Motor neuron (in vitro differentiated cells): ENCODE measurements at regions not wholly inside any gene's neighbourhood (a gene's known extent, or its start where the extent isn't known, plus 50 kb on each side); places are given as distances from the start of the nearest gene placed in this dataset.

ENCODE experiments used
- ATAC-seq, 8 experiments: fragments of 200-7000 bp; cut with Tn5 transposase; replicated peaks in 6 of 8; 2 replicates each; pipeline ENCODE4 v1.8.0; 2021; ENCODE audit warnings: mild to moderate bottlenecking in 8 of 8, moderate library complexity in 8 of 8
- H3K27ac ChIP-seq, 2 donors: fragments of 250-450 bp; sonication (Bioruptor Pico); 2 replicates each; pipeline ENCODE4 v1.9.0; 2021; ENCODE audit warnings: antibody characterized with exemption in 2 of 2, mild to moderate bottlenecking in 2 of 2, moderate library complexity in 1 of 2
- H3K4me1 ChIP-seq, 2 donors: fragments of 250-450 bp; sonication (Bioruptor Pico); replicated peaks in 1 of 2; 2 replicates each; pipeline ENCODE4 v1.6.1; 2021; ENCODE audit warnings: antibody characterized with exemption in 2 of 2, mild to moderate bottlenecking in 2 of 2, moderate library complexity in 1 of 2
- H3K4me3 ChIP-seq, 5 donors: fragments of 250-450 bp; sonication (Bioruptor Pico); 2 replicates each; pipeline ENCODE4 v1.9.0; 2021; ENCODE audit warnings: antibody characterized with exemption in 5 of 5, mild to moderate bottlenecking in 5 of 5, moderate library complexity in 4 of 5
- WGBS, 10 experiments: fragments of 450-650 bp; shearing (Covaris generic); methylation state at CpG; one replicate each; pipeline ENCODE4 v1.0.0; 2022; 5-methylcytosine and 5-hydroxymethylcytosine counted together
- in situ Hi-C, 9 experiments: fragments of 400-800 bp; cut with MboI; loops; one replicate each; pipeline ENCODE4 v1.15.0; 2021; ENCODE audit warnings: low sequenced_read_pairs in 9 of 9, low pct_unique_long_range_greater_than_20kb in 2 of 9; ENCODE audit not compliant: unreplicated experiment in 9 of 9

DNA sequence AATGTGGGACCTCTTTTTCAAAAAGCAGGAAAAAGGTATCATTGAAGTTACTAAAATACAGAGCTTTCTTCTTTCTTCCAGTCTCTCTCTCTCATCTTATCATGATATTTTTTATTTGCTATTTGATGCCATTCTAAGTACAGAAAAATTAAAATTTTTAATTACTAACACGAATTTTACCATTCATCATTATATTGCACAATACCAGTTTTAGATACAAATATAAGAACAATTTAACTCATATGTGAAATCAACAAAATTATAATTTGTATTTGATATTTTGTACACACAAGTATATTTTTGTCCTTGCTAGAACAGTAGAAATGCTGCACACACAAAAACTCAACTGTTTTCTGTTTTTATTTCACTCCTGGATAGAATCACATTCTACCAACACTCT, 112.2 kb downstream of the OAT start:
- in situ Hi-C loops = no loop called here
- 0 to 60% (median 14%) methylated on average over 1 of the region's 1 CpG; no CpG with 5 or more reads in 1 of the 10 experiments for WGBS, 10 experiments

DNA sequence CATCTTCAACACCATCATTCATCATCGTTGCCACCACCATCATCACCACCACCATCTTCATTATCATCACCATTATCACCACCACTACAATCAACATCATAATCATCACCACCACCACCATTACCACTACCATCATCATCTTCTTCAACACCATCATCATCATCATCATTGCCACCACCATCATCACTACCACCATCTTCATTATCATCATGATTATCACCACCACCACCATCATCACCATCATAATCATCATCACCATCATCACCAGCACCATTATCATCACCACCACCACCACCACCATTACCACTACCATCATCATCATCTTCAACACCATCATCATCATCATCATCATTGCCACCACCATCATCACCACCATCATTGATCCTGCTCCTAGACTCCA, 112.7 kb downstream of the OAT start:
- H3K27ac ChIP-seq = no peak overlapping the region
- in situ Hi-C loops = no loop called here
- H3K4me3 ChIP-seq = no peak overlapping the region
- 0 to 60% (median 8%) methylated on average over 1 of the region's 1 CpG; no CpG with 5 or more reads in 6 of the 10 experiments for WGBS, 10 experiments
- ATAC-seq = no peak
- no peaks in the 10 kb centered on the region for H3K4me1 ChIP-seq

More for the DNA sequence above, 112.2 kb downstream of the OAT start:
- ATAC-seq = no peak
- no peak overlapping the region for H3K4me3 ChIP-seq
- no peaks in the 10 kb centered on the region for H3K4me1 ChIP-seq
- H3K27ac ChIP-seq = no peak overlapping the region

DNA sequence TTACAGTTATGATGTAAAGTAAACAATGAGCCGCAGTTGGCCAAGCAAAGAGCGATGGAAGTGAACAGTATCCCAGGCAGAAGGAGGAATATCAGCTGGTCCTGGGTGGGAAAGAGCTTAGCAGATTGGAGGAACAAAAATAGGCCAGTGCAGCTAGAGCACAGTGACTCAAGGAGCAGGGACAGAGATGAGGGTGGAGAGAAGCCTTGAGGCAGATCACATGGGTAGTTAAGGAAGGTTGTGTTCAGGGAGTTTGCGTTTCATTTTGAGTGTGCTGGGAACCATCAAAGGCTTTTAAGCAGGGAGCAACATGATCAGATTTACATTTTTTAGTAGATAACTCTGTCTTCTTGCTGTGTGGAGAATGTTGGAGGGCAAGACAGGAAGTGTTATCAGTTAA, 113.6 kb downstream of the OAT start:
- 0 to 100% (median 85%) methylated on average over 1 to 3 of the region's 3 CpGs; no CpG with 5 or more reads in 2 of the 10 experiments for WGBS, 10 experiments
- in situ Hi-C loops = no loop called here
- H3K27ac ChIP-seq = no peak overlapping the region
- H3K4me1 ChIP-seq = no peaks in the 10 kb centered on the region
- peak in 2 of 8 experiments; percentile 63 to 71 for ATAC-seq
- H3K4me3 ChIP-seq = no peak overlapping the region

DNA sequence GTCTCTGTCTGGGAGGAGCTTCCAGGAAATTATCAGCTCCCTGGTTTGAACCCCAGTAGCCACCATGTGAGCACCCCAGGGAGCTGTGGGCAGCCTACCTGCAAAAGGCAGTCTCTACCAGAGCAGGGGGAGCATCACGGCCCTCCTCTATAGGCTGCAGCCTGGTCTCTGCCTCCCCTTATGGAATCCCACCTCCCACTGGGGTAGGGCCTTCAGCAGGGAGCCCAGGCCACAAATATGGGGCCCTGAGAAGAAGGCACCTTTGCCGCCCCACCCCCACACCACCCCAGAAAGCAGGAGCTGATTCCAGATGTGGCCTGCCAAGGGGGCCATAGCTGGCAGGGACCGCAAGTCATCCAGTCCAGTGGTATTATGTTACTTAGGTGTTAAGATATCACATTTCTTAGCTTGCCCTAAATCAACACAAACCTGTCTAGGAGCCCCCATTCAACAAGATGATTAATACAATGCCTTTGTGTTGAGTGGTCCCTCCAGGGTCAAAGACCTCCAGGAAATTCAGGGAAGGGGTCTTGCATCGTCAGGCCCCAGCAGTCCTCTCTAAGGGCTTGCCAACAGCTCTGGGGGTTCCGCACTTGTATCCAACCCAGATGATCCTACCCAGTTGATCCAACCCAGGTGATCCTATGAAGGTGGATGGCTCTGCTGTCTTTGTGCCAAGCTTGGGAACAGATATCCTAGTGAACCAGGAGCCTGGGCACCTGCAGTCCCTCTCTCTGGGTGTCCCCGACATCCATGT, 114.9 kb downstream of the OAT start:
- ATAC-seq = no peak
- no peak overlapping the region for H3K27ac ChIP-seq
- in situ Hi-C loops = no loop called here
- 29 to 80% (median 56%) methylated on average over 1 to 3 of the region's 6 CpGs; no CpG with 5 or more reads in 5 of the 10 experiments for WGBS, 10 experiments
- no peak overlapping the region for H3K4me3 ChIP-seq
- no peaks in the 10 kb centered on the region for H3K4me1 ChIP-seq

DNA sequence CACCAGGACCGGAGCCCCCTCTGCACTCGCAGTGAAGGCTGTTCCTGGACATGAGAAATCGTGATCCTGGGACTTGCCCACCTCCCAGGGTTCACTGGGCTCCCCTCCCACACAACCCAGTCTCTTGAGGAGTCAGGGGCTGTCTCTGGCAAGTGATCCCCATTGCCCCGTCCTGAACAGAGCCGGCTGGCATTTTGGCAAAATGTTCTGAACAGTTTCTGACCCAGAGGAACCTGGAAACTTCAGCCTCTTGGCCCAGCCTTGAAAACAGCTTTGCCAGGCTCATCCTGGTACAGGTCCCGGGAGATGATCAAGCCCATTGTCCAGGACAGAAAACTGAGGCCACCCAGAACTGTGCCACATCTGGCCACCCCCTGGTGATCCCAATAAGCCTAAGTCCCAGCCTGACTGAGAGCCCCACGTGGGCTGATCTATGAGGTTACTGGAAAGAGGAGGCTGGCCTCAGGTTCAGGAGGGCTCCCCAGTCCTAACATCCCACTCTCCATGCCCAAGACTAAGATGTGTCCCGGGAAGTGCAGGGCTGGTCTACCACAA, 115.7 kb downstream of the OAT start:
- 0 to 80% (median 36%) methylated on average over 1 to 5 of the region's 8 CpGs; no CpG with 5 or more reads in 2 of the 10 experiments for WGBS, 10 experiments
- H3K4me3 ChIP-seq = no peak overlapping the region
- H3K4me1 ChIP-seq = no peaks in the 10 kb centered on the region
- no peak overlapping the region for H3K27ac ChIP-seq
- ATAC-seq = no peak
- in situ Hi-C loops = no loop called here

DNA sequence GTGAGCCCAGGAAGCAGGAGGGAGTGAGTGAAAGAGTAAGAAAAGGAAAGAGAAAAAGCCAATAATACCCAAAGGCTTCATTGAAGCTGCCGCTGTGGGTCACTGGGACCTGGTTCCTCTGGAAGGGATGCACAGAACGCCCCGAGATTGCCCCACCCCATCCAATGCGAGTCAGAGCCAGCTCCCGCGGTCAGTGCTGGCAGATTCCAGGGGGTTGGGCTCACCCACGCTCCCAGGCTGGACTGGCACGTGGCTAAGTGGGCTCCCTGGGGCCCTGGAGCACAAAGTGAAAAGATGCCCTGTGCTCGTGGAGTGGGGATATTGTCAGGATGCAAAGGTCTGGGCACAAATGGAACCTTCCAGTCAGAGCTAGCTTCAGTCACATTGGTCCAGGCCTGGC, 117.0 kb downstream of the OAT start:
- no peak for ATAC-seq
- no peak overlapping the region for H3K27ac ChIP-seq
- in situ Hi-C loops = no loop called here

DNA sequence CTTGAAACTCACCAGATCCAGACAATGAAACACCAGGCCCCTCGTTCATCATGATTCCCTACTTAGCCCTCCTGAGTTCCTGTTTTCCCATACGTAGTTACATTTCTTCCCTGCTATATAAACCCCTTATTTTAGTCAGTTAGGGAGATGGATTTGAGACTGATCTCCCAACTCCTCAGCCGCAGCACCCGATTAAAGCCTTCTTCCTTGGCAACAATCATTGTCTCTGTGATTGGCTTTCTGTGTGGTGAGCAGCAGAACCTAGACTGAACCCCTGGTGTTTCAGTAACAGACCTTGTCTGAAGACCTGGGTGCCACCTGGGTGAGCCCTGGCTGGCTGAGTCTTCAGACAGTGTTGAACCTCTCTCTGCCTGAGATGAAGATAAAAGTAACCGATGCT, 118.0 kb downstream of the OAT start:
- WGBS, 10 experiments = 14 to 100% (median 80%) methylated on average over 1 to 4 of the region's 5 CpGs; no CpG with 5 or more reads in 2 of the 10 experiments
- H3K4me1 ChIP-seq = no peaks in the 10 kb centered on the region
- ATAC-seq = no peak
- in situ Hi-C loops = no loop called here
- H3K27ac ChIP-seq = no peak overlapping the region
- H3K4me3 ChIP-seq = no peak overlapping the region

More for the DNA sequence above, 117.0 kb downstream of the OAT start:
- Histone ChIP-seq H3K4me1 (no peaks in the 10 kb centered on the region), H3K4me3 (no peak overlapping the region)
- WGBS, 10 experiments = 0 to 70% (median 46%) methylated on average over 1 to 4 of the region's 9 CpGs; no CpG with 5 or more reads in 4 of the 10 experiments

DNA sequence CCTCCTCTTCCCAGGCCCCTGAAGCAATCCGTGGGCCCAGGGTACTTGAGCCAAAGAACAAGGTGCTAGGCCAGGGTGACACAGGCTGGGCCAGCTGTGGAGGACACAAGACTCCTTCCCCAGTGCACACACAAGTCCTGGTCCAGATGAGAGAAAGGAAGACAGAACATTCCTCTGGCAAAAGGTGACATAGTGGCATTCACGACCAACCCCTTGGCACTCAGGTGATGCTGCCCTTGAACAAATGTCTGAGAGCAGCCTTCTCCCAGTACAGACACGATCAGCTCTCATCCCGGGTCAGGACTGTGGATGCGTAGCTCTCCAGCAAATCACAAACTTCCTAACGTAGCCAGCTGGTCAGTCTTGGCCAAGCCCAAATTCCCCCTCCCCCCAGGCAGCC, 118.5 kb downstream of the OAT start:
- in situ Hi-C loops = no loop called here
- Histone ChIP-seq H3K27ac (no peak overlapping the region), H3K4me1 (no peaks in the 10 kb centered on the region), H3K4me3 (no peak overlapping the region)
- no peak for ATAC-seq
- WGBS, 10 experiments = 20 to 89% (median 60%) methylated on average over 1 to 5 of the region's 6 CpGs; no CpG with 5 or more reads in 3 of the 10 experiments

DNA sequence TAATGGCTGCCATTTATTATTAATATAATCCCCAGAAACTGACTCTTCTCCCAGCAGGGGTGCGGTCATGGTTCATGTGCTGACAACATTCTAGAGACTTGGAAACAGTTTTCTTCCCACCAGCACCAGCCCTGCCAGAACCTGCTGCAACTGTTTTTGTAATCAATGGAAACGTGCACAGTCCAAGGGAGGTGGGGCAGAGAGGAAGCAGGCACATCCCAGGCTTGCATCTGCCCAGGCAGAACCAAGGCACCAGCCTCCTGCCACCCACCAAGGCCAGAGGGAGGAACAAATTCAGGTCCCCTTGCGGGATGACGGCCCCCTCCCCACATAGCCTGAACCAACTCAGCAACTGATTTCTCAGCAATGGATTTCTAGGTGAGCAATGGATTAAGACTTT, 119.0 kb downstream of the OAT start:
- no peak for ATAC-seq
- 0 to 100% (median 80%) methylated on average over 1 to 3 of the region's 4 CpGs; no CpG with 5 or more reads in 5 of the 10 experiments for WGBS, 10 experiments
- no peaks in the 10 kb centered on the region for H3K4me1 ChIP-seq
- no peak overlapping the region for H3K27ac ChIP-seq
- in situ Hi-C loops = no loop called here
- no peak overlapping the region for H3K4me3 ChIP-seq

DNA sequence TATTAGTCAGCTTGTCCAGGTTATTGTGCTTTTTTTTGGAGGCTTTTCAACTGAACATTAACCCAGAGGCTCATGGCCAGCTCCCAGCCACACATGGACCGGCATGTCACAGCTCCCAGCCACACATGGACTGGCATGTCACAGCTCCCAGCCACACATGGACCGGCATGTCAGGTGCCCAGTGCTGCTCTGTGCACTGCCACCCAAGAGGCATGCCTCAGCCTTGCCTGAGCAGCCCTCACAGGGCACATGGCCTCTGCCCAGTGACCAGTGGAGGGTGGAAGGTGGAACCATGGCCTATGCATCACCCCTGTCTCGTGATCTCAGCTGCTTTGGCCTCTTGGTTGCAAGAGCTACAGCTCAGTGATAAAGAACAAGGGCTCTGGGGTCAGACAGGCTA, 119.8 kb downstream of the OAT start:
- no peak overlapping the region for H3K27ac ChIP-seq
- H3K4me3 ChIP-seq = no peak overlapping the region
- ATAC-seq = no peak
- in situ Hi-C loops = no loop called here
- WGBS, 10 experiments = 0 to 100% (median 90%) methylated on average over 1 to 2 of the region's 3 CpGs; no CpG with 5 or more reads in 5 of the 10 experiments
- H3K4me1 ChIP-seq = no peaks in the 10 kb centered on the region

DNA sequence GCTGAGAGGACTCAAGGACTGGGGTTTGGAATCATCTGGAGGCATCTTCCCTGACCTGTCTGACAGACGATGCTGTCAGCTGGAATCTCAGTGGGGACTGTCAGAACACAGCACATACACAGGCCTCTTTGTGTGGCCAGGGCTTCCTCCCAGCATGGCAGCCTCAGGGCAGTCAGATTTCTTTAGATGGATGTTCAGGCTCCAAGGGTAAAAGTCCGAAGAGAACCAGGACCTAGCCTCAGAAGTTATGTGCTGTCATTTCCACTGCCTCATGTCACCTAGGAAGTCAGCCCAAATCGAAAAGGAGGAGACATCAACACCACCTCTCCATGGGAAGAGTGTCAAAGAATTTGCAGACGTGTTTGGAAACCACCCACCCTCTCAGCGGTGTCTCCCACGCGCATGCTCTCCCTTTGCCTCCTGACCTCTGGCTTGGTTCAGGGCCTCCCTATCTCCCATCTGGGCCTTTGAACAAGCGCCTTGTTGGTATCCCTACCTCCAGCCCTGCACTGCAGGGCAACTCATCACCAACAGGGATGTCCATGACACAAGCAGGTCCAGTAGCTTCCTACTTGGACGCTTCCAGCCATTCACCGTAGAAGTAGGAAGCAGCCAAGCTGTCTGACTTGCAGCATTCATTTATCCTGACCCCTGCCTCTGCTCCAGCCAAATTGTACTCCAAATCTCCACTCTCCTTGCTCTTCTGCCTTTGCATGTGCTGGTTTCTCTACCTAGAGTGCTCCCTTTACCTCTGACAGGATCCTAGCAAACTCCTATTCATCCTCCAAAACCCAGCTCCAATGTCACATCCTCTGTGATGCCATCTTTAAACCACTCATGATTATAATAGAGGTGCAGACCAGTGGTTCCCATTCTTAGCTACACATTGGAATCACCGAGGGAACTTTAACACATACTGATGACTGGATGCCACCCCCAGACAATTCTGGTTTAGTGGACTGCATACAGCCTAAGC, 121.6 kb downstream of the OAT start:
- ATAC-seq = no peak
- no peak overlapping the region for H3K27ac ChIP-seq
- no peaks in the 10 kb centered on the region for H3K4me1 ChIP-seq
- WGBS, 10 experiments = 15 to 100% (median 87%) methylated on average over 3 to 7 of the region's 11 CpGs; no CpG with 5 or more reads in 4 of the 10 experiments
- no peak overlapping the region for H3K4me3 ChIP-seq
- in situ Hi-C loops = no loop called here

DNA sequence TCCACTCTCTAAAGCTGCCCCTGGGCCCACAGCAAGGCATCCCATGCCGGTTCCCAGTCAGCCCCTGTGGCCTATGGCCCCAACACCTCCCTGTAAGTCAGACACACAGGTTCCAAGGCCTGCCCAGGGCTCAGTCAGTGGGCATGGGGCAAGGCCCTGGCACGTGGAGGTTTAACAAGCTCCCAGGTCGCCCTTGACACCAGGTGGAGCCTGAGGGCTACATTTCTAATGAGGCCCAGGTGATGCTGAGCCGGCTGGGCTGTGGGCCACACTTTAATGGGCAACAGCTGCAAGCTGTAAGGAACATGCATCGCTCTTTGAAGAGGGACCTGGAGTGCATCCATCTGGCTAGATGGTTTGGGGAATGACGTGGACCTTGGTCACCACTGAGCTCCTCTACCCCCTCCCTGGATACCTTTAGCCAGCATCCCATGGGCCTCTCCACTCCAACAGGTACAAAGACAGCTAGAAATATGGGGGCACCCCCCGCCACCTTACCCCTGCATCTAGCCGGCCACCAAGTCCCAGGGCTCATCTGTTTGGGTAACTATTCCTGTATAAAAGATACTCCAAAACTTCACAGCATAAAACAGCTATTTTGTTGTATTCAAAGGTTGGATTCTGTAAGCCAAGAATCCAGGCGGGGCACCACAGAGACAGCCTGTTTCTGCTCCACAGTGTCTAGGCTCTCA, 122.5 kb downstream of the OAT start:
- ATAC-seq = peak in 1 of 8 experiments; percentile 16
- WGBS, 10 experiments = 20 to 100% (median 62%) methylated on average over 1 to 5 of the region's 9 CpGs; no CpG with 5 or more reads in 4 of the 10 experiments
- Histone ChIP-seq H3K27ac (no peak overlapping the region), H3K4me1 (no peaks in the 10 kb centered on the region), H3K4me3 (no peak overlapping the region)
- in situ Hi-C loops = no loop called here
